ENCODE measurements at regions not wholly inside any gene's neighbourhood (a gene's known extent, or its start where the extent isn't known, plus 50 kb on each side); places are given as distances from the start of the nearest gene placed in this dataset.

DNA sequence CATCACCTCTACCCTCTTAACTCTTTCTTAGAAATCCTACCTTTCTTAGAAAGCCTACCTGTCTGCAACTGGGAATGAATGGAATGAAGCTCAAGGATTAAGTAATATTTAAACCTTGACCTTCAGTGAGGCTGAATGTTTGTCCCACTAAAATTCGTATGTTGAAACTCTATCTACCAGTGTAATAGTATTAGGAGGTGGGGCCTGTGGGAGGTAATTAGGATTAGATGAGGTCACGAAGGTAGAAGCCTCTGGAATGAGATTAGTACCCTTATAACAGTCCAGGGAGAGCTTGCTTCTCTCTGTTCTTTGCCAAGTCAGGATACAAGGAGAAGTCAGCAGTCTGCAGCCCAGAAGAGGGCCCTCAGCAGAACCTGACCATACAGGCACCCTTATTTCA, 158.0 kb downstream of the TENT5A start (continued):
- TF ChIP-seq, protein P1, sequence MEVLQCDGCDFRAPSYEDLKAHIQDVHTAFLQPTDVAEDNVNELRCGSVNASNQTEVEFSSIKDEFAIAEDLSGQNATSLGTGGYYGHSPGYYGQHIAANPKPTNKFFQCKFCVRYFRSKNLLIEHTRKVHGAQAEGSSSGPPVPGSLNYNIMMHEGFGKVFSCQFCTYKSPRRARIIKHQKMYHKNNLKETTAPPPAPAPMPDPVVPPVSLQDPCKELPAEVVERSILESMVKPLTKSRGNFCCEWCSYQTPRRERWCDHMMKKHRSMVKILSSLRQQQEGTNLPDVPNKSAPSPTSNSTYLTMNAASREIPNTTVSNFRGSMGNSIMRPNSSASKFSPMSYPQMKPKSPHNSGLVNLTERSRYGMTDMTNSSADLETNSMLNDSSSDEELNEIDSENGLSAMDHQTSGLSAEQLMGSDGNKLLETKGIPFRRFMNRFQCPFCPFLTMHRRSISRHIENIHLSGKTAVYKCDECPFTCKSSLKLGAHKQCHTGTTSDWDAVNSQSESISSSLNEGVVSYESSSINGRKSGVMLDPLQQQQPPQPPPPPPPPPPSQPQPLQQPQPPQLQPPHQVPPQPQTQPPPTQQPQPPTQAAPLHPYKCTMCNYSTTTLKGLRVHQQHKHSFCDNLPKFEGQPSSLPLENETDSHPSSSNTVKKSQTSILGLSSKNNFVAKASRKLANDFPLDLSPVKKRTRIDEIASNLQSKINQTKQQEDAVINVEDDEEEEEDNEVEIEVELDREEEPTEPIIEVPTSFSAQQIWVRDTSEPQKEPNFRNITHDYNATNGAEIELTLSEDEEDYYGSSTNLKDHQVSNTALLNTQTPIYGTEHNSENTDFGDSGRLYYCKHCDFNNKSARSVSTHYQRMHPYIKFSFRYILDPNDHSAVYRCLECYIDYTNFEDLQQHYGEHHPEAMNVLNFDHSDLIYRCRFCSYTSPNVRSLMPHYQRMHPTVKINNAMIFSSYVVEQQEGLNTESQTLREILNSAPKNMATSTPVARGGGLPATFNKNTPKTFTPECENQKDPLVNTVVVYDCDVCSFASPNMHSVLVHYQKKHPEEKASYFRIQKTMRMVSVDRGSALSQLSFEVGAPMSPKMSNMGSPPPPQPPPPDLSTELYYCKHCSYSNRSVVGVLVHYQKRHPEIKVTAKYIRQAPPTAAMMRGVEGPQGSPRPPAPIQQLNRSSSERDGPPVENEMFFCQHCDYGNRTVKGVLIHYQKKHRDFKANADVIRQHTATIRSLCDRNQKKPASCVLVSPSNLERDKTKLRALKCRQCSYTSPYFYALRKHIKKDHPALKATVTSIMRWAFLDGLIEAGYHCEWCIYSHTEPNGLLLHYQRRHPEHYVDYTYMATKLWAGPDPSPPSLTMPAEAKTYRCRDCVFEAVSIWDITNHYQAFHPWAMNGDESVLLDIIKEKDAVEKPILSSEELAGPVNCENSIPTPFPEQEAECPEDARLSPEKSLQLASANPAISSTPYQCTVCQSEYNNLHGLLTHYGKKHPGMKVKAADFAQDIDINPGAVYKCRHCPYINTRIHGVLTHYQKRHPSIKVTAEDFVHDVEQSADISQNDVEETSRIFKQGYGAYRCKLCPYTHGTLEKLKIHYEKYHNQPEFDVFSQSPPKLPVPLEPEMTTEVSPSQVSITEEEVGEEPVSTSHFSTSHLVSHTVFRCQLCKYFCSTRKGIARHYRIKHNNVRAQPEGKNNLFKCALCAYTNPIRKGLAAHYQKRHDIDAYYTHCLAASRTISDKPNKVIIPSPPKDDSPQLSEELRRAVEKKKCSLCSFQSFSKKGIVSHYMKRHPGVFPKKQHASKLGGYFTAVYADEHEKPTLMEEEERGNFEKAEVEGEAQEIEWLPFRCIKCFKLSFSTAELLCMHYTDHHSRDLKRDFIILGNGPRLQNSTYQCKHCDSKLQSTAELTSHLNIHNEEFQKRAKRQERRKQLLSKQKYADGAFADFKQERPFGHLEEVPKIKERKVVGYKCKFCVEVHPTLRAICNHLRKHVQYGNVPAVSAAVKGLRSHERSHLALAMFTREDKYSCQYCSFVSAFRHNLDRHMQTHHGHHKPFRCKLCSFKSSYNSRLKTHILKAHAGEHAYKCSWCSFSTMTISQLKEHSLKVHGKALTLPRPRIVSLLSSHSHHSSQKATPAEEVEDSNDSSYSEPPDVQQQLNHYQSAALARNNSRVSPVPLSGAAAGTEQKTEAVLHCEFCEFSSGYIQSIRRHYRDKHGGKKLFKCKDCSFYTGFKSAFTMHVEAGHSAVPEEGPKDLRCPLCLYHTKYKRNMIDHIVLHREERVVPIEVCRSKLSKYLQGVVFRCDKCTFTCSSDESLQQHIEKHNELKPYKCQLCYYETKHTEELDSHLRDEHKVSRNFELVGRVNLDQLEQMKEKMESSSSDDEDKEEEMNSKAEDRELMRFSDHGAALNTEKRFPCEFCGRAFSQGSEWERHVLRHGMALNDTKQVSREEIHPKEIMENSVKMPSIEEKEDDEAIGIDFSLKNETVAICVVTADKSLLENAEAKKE (CRISPR knock-in tag; IDR thresholded peaks at IDR 0.05), result no peak
- no peak for TF ChIP-seq ZNF114 (CRISPR knock-in tag; IDR thresholded peaks at IDR 0.05)
- no peak for TF ChIP-seq NANOG (IDR thresholded peaks at IDR 0.05; ENCODE audit: borderline replicate concordance)
- TF ChIP-seq POLR2AphosphoS5 (IDR thresholded peaks at IDR 0.05; ENCODE audit: low read depth), result no peak
- TF ChIP-seq JUNB (IDR thresholded peaks at IDR 0.05; ENCODE audit: unreplicated experiment), result no peak
- TF ChIP-seq EZH2 (IDR thresholded peaks at IDR 0.05; ENCODE audit: low read depth, unreplicated experiment), result no peak

- Histone ChIP-seq H3K4me2 (no peak overlapping the region), H3K27ac (ENCODE audit: low read depth) (no peak overlapping the region), H4K20me1 (replicated peaks; ENCODE audit: insufficient read depth) (no peaks in the 10 kb centered on the region), H3K27me3 (ENCODE audit: insufficient read depth) (no peaks in the 10 kb centered on the region), H3K4me3 (no peak overlapping the region), H2AFZ (no peak overlapping the region), H3K79me2 (replicated peaks; ENCODE audit: insufficient read depth) (no peaks in the 10 kb centered on the region), H3K36me3 (ENCODE audit: insufficient read depth) (no peaks in the 10 kb centered on the region), H3K4me1 (ENCODE audit: insufficient read depth) (no peaks in the 10 kb centered on the region), H3F3A (replicated peaks; ENCODE audit: low read depth) (no peaks in the 10 kb centered on the region), H3K9me2 (ENCODE audit: insufficient read depth) (peaks cover 6% of the 10 kb centered on the region; the same call in 1 of the 2 replicates)
- no peaks in the 10 kb centered on the region for H3K9me3 Mint-ChIP-seq
- H3K36me3 Mint-ChIP-seq (ENCODE audit: low read depth), result no peaks in the 10 kb centered on the region
- no peak overlapping the region for H3K27ac Mint-ChIP-seq
- DNase-seq (ENCODE audit: low spot score), result no peak
- no peak overlapping the region for H3K4me3 Mint-ChIP-seq
- no peak for ATAC-seq
- H3K27me3 Mint-ChIP-seq (ENCODE audit: insufficient read depth, low read depth, poor library complexity), result peaks cover 3% of the 10 kb centered on the region
- H3K4me1 Mint-ChIP-seq, result no peaks in the 10 kb centered on the region
- TF ChIP-seq CREB1 (CRISPR knock-in tag; IDR thresholded peaks at IDR 0.05; ENCODE audit: low read depth) (no peak), ZNF114 (CRISPR knock-in tag; IDR thresholded peaks at IDR 0.05) (no peak), EZH2phosphoT487 (IDR thresholded peaks at IDR 0.05; ENCODE audit: unreplicated experiment) (no peak), EZH2 (IDR thresholded peaks at IDR 0.05; ENCODE audit: low read depth, unreplicated experiment) (no peak)
- TF ChIP-seq, protein P1 (CRISPR knock-in tag; IDR thresholded peaks at IDR 0.05), result no peak
- TF ChIP-seq, protein P2, sequence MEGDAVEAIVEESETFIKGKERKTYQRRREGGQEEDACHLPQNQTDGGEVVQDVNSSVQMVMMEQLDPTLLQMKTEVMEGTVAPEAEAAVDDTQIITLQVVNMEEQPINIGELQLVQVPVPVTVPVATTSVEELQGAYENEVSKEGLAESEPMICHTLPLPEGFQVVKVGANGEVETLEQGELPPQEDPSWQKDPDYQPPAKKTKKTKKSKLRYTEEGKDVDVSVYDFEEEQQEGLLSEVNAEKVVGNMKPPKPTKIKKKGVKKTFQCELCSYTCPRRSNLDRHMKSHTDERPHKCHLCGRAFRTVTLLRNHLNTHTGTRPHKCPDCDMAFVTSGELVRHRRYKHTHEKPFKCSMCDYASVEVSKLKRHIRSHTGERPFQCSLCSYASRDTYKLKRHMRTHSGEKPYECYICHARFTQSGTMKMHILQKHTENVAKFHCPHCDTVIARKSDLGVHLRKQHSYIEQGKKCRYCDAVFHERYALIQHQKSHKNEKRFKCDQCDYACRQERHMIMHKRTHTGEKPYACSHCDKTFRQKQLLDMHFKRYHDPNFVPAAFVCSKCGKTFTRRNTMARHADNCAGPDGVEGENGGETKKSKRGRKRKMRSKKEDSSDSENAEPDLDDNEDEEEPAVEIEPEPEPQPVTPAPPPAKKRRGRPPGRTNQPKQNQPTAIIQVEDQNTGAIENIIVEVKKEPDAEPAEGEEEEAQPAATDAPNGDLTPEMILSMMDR (conservative IDR thresholded peaks at IDR 0.05; ENCODE audit: low read depth in 2 of 2), result no peak
Measured at GRCh38 chr6:81590314-81590691, 162.2 kb downstream of the TENT5A start.

Data from GM23338 (cell line).